GM20000 (cell line): ENCODE measurements at regions not wholly inside any gene's neighbourhood (a gene's known extent, or its start where the extent isn't known, plus 50 kb on each side); places are given as distances from the start of the nearest gene placed in this dataset.
"Not testable (repeated sequence)": the region's sequence is repeated elsewhere in the genome, so short reads cannot be mapped to it uniquely, and the experiment has no call there.

Source experiments
- DNase-seq: peaks from one replicate; pipeline ENCODE4 v3.0.0; 2012; ENCODE audit warnings: low spot score
- CTCF ChIP-seq: IDR thresholded peaks from 2 replicates; pipeline ENCODE4 v1.5.1; 2012; ENCODE audit warnings: mild to moderate bottlenecking, control low read depth; ENCODE audit errors: extremely low read depth, missing control alignments

- no peak for TF ChIP-seq CTCF
- no peak for DNase-seq
These were observed 179.7 kb downstream of the EVA1A start for GRCh38 chr2:75381032-75381431.

GRCh38 chr2:75379476-75380210 lies 180.3 kb upstream of the TACR1 start:
- TF ChIP-seq CTCF = no peak
- no peak for DNase-seq

GRCh38 chr2:75375646-75376582 lies 176.6 kb upstream of the TACR1 start:
- no peak for TF ChIP-seq CTCF
- DNase-seq = no peak

GRCh38 chr2:75374414-75374957 lies 175.2 kb upstream of the TACR1 start:
- not testable (repeated sequence) for DNase-seq

GRCh38 chr2:75367401-75367800 lies 168.1 kb upstream of the TACR1 start:
- no peak for TF ChIP-seq CTCF
- DNase-seq = no peak

GRCh38 chr2:75361486-75361885 lies 162.2 kb upstream of the TACR1 start:
- no peak for DNase-seq
- no peak for TF ChIP-seq CTCF

- TF ChIP-seq CTCF = no peak
- DNase-seq = no peak
These were observed 161.6 kb upstream of the TACR1 start for GRCh38 chr2:75360945-75361344.
